ENCODE measurements at regions not wholly inside any gene's neighbourhood (a gene's known extent, or its start where the extent isn't known, plus 50 kb on each side); places are given as distances from the start of the nearest gene placed in this dataset.

- ATAC-seq (no peak), DNase-seq (ENCODE audit: missing footprints) (no peak)
- intact Hi-C loops (cut with DNase I): no loop called here
These were observed 363.6 kb downstream of the SH3GL2 start for GRCh38 chr9:17942498-17942897.

GRCh38 chr9:17955409-17955808 is 376.5 kb downstream of the SH3GL2 start:
- DNase-seq (ENCODE audit: missing footprints) (no peak), ATAC-seq (no peak)
- intact Hi-C loops (cut with DNase I): no loop called here

- no peak for ATAC-seq
- intact Hi-C loops (cut with DNase I): no loop called here
- DNase-seq (ENCODE audit: missing footprints): no peak
These were observed 379.5 kb downstream of the SH3GL2 start for GRCh38 chr9:17958363-17958762.

- ATAC-seq: peak; percentile 56
These were observed 383.9 kb downstream of the SH3GL2 start for GRCh38 chr9:17962747-17963146.

GRCh38 chr9:17963498-17963897 is 384.6 kb downstream of the SH3GL2 start:
- ATAC-seq (no peak), DNase-seq (ENCODE audit: missing footprints) (no peak)
- intact Hi-C loops (cut with DNase I): no loop called here

More at GRCh38 chr9:17962747-17963146, 383.9 kb downstream of the SH3GL2 start:
- intact Hi-C loops (cut with DNase I): no loop called here
- DNase-seq (ENCODE audit: missing footprints): no peak

GRCh38 chr9:17967731-17968130 is 388.9 kb downstream of the SH3GL2 start:
- ATAC-seq (no peak), DNase-seq (ENCODE audit: missing footprints) (no peak)
- intact Hi-C loops (cut with DNase I): no loop called here

- intact Hi-C loops (cut with DNase I): no loop called here
- DNase-seq (ENCODE audit: missing footprints) (no peak), ATAC-seq (no peak)
These were observed 390.4 kb downstream of the SH3GL2 start for GRCh38 chr9:17969232-17969631.

GRCh38 chr9:17970277-17970676 is 391.4 kb downstream of the SH3GL2 start:
- ATAC-seq: no peak
- no peak for DNase-seq (ENCODE audit: missing footprints)
- intact Hi-C loops (cut with DNase I): no loop called here

GRCh38 chr9:17978773-17979172 is 399.9 kb downstream of the SH3GL2 start:
- no peak for DNase-seq (ENCODE audit: missing footprints)
- ATAC-seq: no peak
- intact Hi-C loops (cut with DNase I): no loop called here

GRCh38 chr9:17986595-17986994 is 407.7 kb downstream of the SH3GL2 start:
- DNase-seq (ENCODE audit: missing footprints) (no peak), ATAC-seq (no peak)
- intact Hi-C loops (cut with DNase I): no loop called here

- no peak for DNase-seq (ENCODE audit: missing footprints)
- no peak for ATAC-seq
- intact Hi-C loops (cut with DNase I): no loop called here
These were observed 408.3 kb downstream of the SH3GL2 start for GRCh38 chr9:17987189-17987588.

- ATAC-seq: no peak
- intact Hi-C loops (cut with DNase I): no loop called here
- DNase-seq (ENCODE audit: missing footprints): no peak
These were observed 409.6 kb downstream of the SH3GL2 start for GRCh38 chr9:17988489-17988888.

- DNase-seq (ENCODE audit: missing footprints) (no peak), ATAC-seq (no peak)
- intact Hi-C loops (cut with DNase I): no loop called here
These were observed 411.7 kb downstream of the SH3GL2 start for GRCh38 chr9:17990602-17991001.

GRCh38 chr9:17993024-17993423 is 414.2 kb downstream of the SH3GL2 start:
- ATAC-seq: no peak
- intact Hi-C loops (cut with DNase I): no loop called here

GRCh38 chr9:17994695-17995425 is 416.0 kb downstream of the SH3GL2 start:
- ATAC-seq: no peak

More at GRCh38 chr9:17993024-17993423, 414.2 kb downstream of the SH3GL2 start:
- no peak for DNase-seq (ENCODE audit: missing footprints)

GRCh38 chr9:17996728-17997127 is 417.9 kb downstream of the SH3GL2 start:
- no peak for ATAC-seq
- intact Hi-C loops (cut with DNase I): no loop called here
- no peak for DNase-seq (ENCODE audit: missing footprints)

More at GRCh38 chr9:17994695-17995425, 416.0 kb downstream of the SH3GL2 start:
- DNase-seq (ENCODE audit: missing footprints): no peak
- intact Hi-C loops (cut with DNase I): no loop called here

- DNase-seq (ENCODE audit: missing footprints) (no peak), ATAC-seq (no peak)
- intact Hi-C loops (cut with DNase I): no loop called here
These were observed 424.0 kb downstream of the SH3GL2 start for GRCh38 chr9:18002718-18003438.

- DNase-seq (ENCODE audit: missing footprints) (no peak), ATAC-seq (no peak)
- intact Hi-C loops (cut with DNase I): no loop called here
These were observed 427.7 kb downstream of the SH3GL2 start for GRCh38 chr9:18006591-18006990.

- DNase-seq (ENCODE audit: missing footprints) (no peak), ATAC-seq (no peak)
- intact Hi-C loops (cut with DNase I): no loop called here
These were observed 428.8 kb downstream of the SH3GL2 start for GRCh38 chr9:18007621-18008020.

GRCh38 chr9:18009902-18010301 is 431.0 kb downstream of the SH3GL2 start:
- intact Hi-C loops (cut with DNase I): no loop called here
- DNase-seq (ENCODE audit: missing footprints) (no peak), ATAC-seq (no peak)

Measured in Right ventricle myocardium inferior (tissue), 1 donor.